ENCODE measurements at regions not wholly inside any gene's neighbourhood (a gene's known extent, or its start where the extent isn't known, plus 50 kb on each side); places are given as distances from the start of the nearest gene placed in this dataset.

DNA sequence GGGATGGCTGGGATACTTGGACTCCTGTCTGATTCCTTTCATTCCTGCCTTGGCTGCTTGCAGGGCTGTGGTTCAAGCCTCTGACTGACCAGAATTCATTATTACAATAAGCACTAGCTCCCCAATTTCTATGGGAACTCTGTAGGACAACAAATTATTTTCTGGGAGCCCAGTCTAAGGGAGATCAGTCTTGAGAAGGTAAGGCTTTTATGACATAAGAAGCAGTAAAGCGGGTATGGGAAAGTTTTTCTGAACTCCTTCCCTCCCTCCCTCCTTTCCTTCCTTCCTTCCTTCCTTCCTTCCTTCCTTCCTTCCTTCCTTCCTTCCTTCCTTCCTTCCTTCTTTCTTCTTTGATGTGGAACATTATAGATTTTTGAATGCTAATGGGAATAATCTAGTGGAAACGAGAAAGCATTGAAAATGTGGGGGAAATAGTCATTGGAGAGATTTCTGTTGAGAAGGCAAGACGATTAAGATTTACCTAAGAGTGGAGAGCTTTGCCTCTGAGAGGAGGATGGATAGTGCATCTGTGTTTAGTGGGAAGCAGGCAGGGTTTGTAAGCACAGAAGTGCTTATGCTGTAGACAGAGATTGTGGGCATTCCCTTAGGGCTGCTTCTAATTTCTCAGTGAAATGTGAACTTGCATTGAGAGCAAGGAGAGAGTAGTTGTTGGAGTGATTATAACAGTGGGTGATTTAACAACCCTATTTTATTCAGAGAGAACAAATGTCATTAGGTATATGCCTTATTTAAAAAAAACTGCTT lies 201.5 kb downstream of the DNAJB9 start:
- no peak overlapping the region for H3K4me2 ChIP-seq (ENCODE audit: low read depth, low read length)
- H4K8ac ChIP-seq (ENCODE audit: low read depth in 2 of 2, low read length in 2 of 2) = no peak overlapping the region
- no peak for ATAC-seq (ENCODE audit: low read depth)
- no peak overlapping the region for H3K4ac ChIP-seq (ENCODE audit: low read depth, low read length)
- no peak overlapping the region for H4K91ac ChIP-seq (ENCODE audit: insufficient read depth, low read depth, low read length)
- no peak overlapping the region for H3K56ac ChIP-seq (ENCODE audit: extremely low read depth, insufficient read depth, low read length)
- no peak overlapping the region for H3K9ac ChIP-seq (ENCODE audit: low read depth, low read length)
- WGBS, 2 experiments (ENCODE audit: extremely low coverage in 2 of 2, insufficient read length in 1 of 2) = no CpG with 5 or more reads among the region's 3 CpGs
- no peak overlapping the region for H4K5ac ChIP-seq (ENCODE audit: low read depth, low read length)
- H2BK120ac ChIP-seq (ENCODE audit: low read depth, low read length) = no peak overlapping the region
- no peak overlapping the region for H3K14ac ChIP-seq (replicated peaks; ENCODE audit: low read depth, low read length)
- H3K9me3 ChIP-seq (ENCODE audit: control insufficient read depth, insufficient read depth, low read length) = no peaks in the 10 kb centered on the region
- TF ChIP-seq SMC3 (IDR thresholded peaks at IDR 0.05; ENCODE audit: low read depth, low read length) (no peak), NFE2L2 (IDR thresholded peaks at IDR 0.05; ENCODE audit: low read depth, low read length) (no peak), MAZ (IDR thresholded peaks at IDR 0.05; ENCODE audit: borderline replicate concordance, low read depth, low read length) (no peak), RFX5 (IDR thresholded peaks at IDR 0.05; ENCODE audit: low read depth, low read length) (no peak), CEBPB (IDR thresholded peaks at IDR 0.05; ENCODE audit: low read depth, low read length) (no peak), POLR2A (IDR thresholded peaks at IDR 0.05; ENCODE audit: low read depth, low read length) (no peak), FOS (IDR thresholded peaks at IDR 0.05; ENCODE audit: low read depth, low read length) (no peak), RAD21 (IDR thresholded peaks at IDR 0.05; ENCODE audit: low read length) (no peak), USF2 (IDR thresholded peaks at IDR 0.05; ENCODE audit: low read depth, low read length) (no peak)
- no peak overlapping the region for H3K27ac ChIP-seq (ENCODE audit: insufficient read depth, low read length)
- no peak overlapping the region for H3K18ac ChIP-seq (ENCODE audit: low read depth, low read length)
- no peaks in the 10 kb centered on the region for H3K36me3 ChIP-seq (ENCODE audit: control insufficient read depth, insufficient read depth, low read length)
- intact Hi-C loops (cut with micrococcal nuclease) = no loop called here
- DNase-seq = no peak
- no peaks in the 10 kb centered on the region for H3K27me3 ChIP-seq (ENCODE audit: control insufficient read depth, insufficient read depth, low read length)
- ChIA-PET CTCF (no interaction called here), POLR2A (ENCODE audit: unreplicated experiment) (no interaction called here)
- H2BK15ac ChIP-seq (ENCODE audit: low read depth, low read length) = no peak overlapping the region
- no peaks in the 10 kb centered on the region for H3K9me1 ChIP-seq (ENCODE audit: insufficient read depth, low read length)
- no TSS peak for BruUV-seq (replicated peaks)
- no peaks in the 10 kb centered on the region for H3K4me1 ChIP-seq (ENCODE audit: control insufficient read depth, insufficient read depth, low read length)
- dilution Hi-C loops (cut with HindIII; ENCODE audit: low sequenced_read_pairs, unreplicated experiment) = no loop called here
- no peak overlapping the region for H2AK5ac ChIP-seq (ENCODE audit: low read depth, low read length)
- no peak overlapping the region for H2BK5ac ChIP-seq (ENCODE audit: low read depth, low read length, poor library complexity, severe bottlenecking)
- in situ Hi-C loops (cut with MboI; ENCODE audit: low sequenced_read_pairs) = no loop called here
- H2AK9ac ChIP-seq (replicated peaks; ENCODE audit: low read depth, low read length, poor library complexity) = no peak overlapping the region
- H4K20me1 ChIP-seq (ENCODE audit: insufficient read depth, low read length) = no peaks in the 10 kb centered on the region
- no peak overlapping the region for H2BK20ac ChIP-seq (ENCODE audit: low read depth, low read length)
- no peak overlapping the region for H2AFZ ChIP-seq (replicated peaks; ENCODE audit: low read length, poor library complexity)
- no peak overlapping the region for H3K4me3 ChIP-seq (ENCODE audit: insufficient read depth, low read depth, low read length)
- no peaks in the 10 kb centered on the region for H3K79me1 ChIP-seq (ENCODE audit: low read depth in 1 of 2, low read length in 2 of 2)
- no peak overlapping the region for H3K23ac ChIP-seq (ENCODE audit: low read depth, low read length)
